ENCODE measurements at regions not wholly inside any gene's neighbourhood (a gene's known extent, or its start where the extent isn't known, plus 50 kb on each side); places are given as distances from the start of the nearest gene placed in this dataset.

GRCh38 chr11:13850231-13851005, 112.1 kb upstream of the SPON1 start:
- TF ChIP-seq, protein P1, sequence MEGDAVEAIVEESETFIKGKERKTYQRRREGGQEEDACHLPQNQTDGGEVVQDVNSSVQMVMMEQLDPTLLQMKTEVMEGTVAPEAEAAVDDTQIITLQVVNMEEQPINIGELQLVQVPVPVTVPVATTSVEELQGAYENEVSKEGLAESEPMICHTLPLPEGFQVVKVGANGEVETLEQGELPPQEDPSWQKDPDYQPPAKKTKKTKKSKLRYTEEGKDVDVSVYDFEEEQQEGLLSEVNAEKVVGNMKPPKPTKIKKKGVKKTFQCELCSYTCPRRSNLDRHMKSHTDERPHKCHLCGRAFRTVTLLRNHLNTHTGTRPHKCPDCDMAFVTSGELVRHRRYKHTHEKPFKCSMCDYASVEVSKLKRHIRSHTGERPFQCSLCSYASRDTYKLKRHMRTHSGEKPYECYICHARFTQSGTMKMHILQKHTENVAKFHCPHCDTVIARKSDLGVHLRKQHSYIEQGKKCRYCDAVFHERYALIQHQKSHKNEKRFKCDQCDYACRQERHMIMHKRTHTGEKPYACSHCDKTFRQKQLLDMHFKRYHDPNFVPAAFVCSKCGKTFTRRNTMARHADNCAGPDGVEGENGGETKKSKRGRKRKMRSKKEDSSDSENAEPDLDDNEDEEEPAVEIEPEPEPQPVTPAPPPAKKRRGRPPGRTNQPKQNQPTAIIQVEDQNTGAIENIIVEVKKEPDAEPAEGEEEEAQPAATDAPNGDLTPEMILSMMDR (optimal IDR thresholded peaks at IDR 0.05 in 1 of 3, IDR thresholded peaks at IDR 0.05 in 1 of 3, conservative IDR thresholded peaks at IDR 0.05 in 1 of 3; ENCODE audit: extremely low read depth in 1 of 3, insufficient read depth in 2 of 3, low read length in 3 of 3): no peak
- no peak for TF ChIP-seq EZH2 (IDR thresholded peaks at IDR 0.05; ENCODE audit: low read length)
